ENCODE measurements at regions not wholly inside any gene's neighbourhood (a gene's known extent, or its start where the extent isn't known, plus 50 kb on each side); places are given as distances from the start of the nearest gene placed in this dataset.

DNA sequence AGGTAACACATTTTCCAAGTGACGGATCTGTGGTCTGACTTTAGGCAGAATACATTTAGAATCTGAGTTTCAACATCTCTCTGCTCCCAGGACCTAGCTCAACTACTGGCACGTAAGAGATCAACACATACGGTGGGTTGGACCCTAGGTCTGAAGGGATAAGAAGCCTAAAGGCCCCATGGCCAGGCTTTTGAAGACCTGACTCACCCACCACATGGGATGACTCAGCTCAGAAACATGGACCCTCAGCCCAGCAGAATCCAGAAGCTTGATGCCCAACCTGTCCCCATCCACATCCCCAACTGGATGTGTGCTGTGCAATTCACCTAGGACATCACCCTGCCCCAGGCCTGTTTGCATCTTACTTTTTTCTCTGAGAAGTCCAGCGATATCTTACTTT, 770.2 kb downstream of the BCL11B start:
- TF ChIP-seq, protein P1, sequence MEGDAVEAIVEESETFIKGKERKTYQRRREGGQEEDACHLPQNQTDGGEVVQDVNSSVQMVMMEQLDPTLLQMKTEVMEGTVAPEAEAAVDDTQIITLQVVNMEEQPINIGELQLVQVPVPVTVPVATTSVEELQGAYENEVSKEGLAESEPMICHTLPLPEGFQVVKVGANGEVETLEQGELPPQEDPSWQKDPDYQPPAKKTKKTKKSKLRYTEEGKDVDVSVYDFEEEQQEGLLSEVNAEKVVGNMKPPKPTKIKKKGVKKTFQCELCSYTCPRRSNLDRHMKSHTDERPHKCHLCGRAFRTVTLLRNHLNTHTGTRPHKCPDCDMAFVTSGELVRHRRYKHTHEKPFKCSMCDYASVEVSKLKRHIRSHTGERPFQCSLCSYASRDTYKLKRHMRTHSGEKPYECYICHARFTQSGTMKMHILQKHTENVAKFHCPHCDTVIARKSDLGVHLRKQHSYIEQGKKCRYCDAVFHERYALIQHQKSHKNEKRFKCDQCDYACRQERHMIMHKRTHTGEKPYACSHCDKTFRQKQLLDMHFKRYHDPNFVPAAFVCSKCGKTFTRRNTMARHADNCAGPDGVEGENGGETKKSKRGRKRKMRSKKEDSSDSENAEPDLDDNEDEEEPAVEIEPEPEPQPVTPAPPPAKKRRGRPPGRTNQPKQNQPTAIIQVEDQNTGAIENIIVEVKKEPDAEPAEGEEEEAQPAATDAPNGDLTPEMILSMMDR (IDR thresholded peaks at IDR 0.05), result no peak
- DNase-seq (ENCODE audit: low spot score) (no peak), ATAC-seq (ENCODE audit: low FRiP score) (no peak)

DNA sequence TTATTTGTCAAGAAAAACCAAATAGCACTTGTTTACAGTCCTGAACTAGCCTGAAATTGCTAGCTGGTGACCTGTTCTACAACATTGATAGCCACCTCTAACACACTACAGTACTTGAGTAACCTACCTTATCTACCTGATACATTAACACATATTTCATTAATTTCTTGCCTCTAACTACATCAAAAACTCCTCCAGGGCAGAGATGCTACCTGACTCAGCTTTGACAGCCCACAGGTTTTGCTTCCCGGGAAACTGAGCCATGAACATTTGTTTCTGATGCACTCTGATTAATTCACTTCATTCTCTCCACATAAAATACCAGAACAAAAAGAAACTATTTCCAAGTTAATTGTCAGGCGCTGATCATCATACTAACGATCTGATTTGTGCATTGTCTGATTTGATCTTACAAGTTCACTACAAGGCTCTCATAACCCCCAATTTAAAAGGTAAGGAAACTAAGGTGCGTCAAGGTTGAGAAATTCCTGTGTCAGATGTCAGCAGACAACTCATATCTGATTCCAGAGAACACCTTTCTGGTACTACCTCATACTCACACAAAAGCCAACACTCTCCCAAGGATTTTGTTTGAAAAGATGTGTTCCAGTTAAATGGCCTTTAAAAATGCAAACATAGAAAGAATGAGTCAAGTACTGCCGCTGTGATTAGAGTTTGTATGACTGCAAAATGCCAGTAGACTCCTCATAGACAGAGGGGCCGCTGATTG, 768.7 kb downstream of the BCL11B start:
- ATAC-seq (ENCODE audit: low FRiP score) (no peak), DNase-seq (ENCODE audit: low spot score) (no peak)
- TF ChIP-seq, protein P1 (IDR thresholded peaks at IDR 0.05), result no peak

DNA sequence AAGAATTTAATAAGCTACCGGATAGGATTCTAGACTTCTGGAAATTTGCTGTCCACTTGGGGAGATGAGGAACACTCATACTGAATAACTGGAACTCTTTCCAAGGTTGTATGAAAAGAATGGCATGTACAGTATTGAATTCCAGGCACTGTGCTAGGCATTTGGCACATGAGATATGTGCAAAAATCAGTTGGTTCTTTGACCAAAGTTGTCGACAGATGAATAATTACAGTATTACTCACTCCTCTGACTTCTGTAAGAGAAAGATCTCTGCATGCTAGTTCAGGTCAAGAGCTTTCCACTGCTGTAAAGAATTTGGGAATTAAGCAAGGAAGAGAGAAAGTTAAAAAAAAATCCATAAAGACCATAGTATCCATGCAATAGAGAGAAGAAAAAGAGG, 764.7 kb downstream of the BCL11B start:
- ATAC-seq (ENCODE audit: low FRiP score), result no peak
- no peak for DNase-seq (ENCODE audit: low spot score)
- TF ChIP-seq, protein P1 (IDR thresholded peaks at IDR 0.05), result no peak

DNA sequence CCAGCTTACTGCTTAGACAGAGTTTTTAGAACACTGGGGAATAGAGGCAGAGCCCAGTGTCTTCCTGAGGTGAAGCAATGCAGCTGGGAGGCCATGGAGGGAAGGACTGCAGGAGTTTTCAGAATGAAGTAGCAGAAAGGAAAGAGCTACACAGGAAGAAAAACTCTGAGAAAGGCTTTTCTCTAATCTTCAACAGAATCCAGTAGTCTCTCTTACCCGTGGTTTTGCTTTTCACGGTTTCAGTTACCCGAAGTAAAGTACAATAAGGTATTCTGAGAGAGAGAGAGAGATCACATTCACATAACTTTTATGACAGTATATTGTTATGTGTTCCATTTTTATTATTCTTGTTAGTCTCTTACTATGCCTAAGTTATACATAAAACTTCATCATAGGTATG, 761.6 kb downstream of the BCL11B start:
- DNase-seq (ENCODE audit: low spot score) (no peak), ATAC-seq (ENCODE audit: low FRiP score) (no peak)
- TF ChIP-seq, protein P1 (IDR thresholded peaks at IDR 0.05), result no peak

DNA sequence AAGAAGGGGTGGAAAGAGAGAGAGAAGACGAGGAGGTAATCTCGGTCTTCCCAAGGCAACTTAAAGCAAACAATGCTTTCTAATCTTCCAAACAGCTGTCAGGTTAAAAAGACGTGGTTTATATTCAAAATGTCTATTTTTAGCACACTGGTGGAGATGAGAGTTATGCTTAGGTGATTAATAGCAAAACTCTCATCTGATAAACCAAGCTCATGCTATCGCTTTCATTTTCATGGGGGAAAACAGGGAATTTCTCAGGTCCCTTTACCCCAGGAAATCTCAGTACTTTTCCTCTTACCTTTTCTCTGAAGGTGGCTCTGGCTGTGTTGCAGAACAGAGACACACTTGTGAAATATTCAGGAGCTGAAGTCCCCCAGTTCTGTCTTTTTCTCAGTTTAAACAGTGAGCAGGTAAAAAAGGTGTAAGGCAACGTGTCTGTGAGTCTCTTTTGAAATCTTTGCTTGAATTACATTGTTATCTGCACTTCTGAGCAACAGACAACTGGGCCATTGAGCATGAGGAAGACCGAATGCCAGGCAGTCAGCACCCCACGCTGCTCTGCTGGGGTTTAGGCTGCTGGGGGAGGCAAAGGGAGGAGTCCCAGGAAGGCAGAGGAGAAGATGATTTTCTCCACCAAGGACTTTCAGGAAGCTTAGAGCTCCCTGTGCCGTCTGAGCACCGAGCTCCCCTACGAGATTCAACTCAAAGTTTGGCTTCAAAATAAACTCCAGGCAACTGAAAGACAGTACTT, 759.3 kb downstream of the BCL11B start:
- DNase-seq (ENCODE audit: low spot score), result no peak
- TF ChIP-seq, protein P1 (IDR thresholded peaks at IDR 0.05), result no peak
- ATAC-seq (ENCODE audit: low FRiP score), result no peak

DNA sequence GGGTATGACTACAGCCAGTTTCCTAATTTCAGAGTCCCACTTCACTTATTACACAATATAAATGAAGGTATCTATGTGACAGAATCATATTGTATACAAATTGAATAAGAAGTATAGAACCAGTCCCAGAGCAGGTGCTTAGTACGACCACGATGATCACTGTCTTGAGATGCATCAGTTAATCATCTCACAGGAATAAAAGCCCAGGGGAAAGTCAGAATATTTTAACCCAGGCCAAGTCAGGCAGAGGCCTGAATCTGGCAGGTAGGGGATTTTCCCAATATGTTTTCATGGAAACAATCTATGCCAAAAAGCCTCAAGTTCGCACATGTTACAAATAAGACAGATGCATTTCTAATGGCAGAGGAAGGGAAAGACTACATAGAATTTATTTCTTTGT, 758.4 kb downstream of the BCL11B start:
- TF ChIP-seq, protein P1 (IDR thresholded peaks at IDR 0.05), result no peak
- ATAC-seq (ENCODE audit: low FRiP score), result no peak
- DNase-seq (ENCODE audit: low spot score), result no peak

DNA sequence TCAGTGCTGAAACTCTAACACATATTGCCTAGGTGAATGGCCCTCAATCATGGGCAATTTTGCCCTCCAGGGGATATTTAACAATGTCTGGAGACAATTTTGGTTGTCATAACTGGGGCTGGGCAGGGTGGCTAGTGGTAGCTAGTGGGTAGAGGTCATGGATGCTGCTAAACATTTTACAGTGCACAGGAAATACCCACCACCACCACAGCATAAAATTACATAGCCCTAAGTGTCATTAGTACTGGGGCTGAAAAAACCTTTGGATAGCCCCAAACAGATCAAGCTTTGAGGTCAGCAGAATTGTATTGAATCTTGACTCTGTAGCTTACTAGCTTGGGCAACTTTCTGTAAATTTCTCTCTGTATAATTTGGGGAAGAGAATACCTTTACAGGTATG, 758.0 kb downstream of the BCL11B start:
- DNase-seq (ENCODE audit: low spot score) (no peak), ATAC-seq (ENCODE audit: low FRiP score) (no peak)
- TF ChIP-seq, protein P1 (IDR thresholded peaks at IDR 0.05), result no peak

All from omental fat pad (tissue), 3 donors.